GM19467 (cell line): ENCODE measurements at regions not wholly inside any gene's neighbourhood (a gene's known extent, or its start where the extent isn't known, plus 50 kb on each side); places are given as distances from the start of the nearest gene placed in this dataset.
"Not testable (repeated sequence)": the region's sequence is repeated elsewhere in the genome, so short reads cannot be mapped to it uniquely, and the experiment has no call there.

ENCODE experiments used
- ATAC-seq: cut with Tn5 transposase; IDR thresholded peaks from one replicate; pipeline ENCODE4 v1.9.1; 2021; ENCODE audit warnings: mild to moderate bottlenecking, moderate library complexity; ENCODE audit not compliant: unreplicated experiment

DNA sequence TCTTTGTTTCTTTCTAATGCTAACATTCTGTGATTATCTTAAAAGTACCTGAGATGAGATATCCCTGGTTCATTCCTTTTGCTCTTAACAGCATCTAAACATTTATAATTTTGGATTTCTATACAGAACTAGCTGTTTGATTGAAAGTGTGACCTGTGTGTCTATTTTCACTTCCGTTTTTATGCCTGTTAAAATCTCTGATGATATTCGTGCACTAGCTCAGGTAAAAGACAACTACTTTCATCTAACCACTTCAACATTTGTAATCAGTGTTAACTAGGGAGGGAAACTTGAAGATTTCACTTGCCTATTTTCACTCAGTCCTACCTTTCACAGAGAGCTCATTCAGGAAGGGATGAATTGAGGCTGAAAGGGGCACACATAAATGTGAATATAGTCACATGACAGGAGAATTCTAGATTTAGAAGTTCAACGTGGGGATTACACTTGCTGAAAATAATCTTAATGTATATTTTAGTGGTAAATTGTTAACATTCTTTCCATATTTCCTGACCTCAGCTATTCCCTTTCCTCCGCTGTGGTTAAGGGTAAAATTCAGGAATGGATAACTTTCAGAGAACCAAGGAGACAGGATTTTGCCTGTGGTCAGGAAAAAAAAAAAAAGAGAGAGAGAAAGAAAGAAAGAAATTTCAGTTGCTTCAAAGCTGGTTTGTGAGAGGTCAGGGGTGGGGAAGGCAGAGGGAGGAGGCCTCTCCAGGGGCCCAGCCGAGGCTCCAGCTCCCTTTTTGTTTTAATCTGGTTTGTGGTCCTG is 159.8 kb upstream of the TSC22D2 start:
- no peak for ATAC-seq

DNA sequence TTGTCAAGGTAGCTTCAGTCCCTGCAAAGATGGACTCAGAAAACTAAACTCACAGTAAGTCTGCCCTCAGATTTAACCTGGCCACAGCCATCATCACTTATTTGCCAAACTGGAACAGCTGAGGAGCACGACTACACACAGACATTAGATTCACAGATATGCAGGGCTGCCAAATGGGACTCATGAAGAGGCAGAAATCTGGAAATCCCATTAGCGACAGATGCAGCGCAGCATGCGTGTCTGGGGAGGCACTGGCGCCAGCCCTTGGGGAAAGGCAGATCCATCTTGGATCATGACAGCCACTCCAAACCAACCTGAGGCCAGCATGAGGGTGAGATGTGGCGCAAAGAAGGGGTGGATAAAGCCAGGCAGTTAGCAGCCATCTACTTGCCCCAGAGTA is 160.7 kb upstream of the TSC22D2 start:
- ATAC-seq: no peak

DNA sequence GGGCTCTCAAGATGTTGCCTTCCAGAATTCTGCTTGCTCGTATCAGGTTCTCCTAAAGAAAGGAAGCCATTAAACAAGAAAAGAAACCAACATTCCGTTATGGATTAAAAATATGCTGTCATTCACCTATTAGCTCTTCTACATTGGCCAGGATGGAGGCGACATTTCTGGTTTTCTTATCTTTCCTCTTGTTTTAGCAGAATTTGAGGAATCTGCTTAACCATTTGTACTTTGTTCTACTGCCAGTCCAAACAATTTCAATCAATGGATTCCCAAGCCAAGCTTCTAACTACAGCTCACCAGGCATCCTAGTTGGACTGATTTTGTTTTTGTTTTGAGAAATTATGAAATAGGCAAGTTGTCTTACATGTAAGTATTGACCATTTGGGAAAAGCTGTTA is 164.6 kb upstream of the TSC22D2 start:
- no peak for ATAC-seq

DNA sequence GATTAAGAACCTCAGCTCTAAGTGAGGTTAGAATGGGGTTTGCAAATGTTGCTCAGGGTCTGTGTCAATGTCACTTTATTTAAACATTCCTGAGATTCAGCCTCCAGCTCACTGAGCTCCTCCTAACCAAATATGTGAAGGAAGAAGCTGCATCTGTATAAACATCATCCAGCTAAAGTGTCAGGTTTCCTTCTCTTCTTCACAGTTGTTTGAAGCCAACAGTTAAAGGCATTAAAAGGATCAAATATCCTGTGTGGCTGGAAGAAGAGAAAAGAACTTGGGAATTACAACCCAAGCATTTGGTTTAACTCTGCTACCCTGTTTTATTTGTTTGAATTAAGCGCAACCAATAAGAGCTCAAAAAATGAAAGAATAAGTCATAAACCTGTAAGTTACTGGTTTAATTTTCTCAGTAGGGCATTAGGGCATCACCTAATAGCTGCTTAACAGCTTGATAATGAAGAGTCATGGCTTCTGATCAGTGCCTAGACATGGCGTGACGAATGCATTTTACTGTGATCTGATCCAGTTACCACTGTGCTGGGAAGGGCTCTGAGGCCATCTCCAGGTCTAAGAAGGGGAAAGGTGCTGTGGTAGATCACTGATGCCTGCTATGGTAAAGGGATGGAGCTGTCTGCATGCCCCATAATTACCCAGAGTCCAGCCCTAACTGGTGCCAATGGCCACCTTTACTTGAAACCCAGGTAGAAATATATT is 165.7 kb upstream of the TSC22D2 start:
- ATAC-seq: no peak

DNA sequence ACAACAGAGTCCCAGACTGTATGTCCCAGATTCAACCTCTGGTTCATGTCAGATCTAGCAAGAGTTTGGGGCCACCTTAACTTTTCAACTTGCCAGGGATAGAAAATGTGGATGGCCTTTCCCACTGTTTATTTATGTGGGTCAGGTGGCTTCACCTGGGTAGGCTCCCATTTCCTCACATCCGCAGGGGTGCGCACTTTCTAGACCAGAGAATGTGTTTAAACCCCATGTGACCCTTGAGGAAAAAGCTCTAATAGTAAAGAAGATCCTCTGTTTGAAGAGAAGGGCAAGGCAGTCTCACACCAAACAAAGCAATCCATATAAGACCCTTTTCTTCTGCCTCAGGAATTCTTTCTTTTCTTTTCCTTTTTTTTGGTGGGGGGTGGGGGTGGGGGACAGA is 167.2 kb upstream of the TSC22D2 start:
- no peak for ATAC-seq

DNA sequence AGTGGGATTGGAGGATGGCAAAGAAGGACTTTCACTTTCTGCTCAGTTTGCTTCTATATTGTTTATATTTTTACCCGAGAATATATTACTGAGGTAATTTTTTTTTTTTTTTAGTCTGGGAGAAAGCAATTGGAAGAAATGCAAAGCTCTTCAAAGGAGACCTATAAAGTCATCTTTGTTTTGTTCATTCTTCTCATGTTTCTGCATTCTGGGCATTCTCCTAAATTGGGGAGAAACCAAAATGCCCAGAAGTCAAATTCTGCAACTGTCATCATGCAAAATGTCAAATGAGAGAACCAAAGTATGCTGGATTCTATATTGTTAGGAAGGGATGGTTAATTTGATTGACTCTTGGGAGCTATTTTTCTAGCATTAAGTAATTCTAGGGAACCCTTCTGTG is 168.3 kb upstream of the TSC22D2 start:
- no peak for ATAC-seq

DNA sequence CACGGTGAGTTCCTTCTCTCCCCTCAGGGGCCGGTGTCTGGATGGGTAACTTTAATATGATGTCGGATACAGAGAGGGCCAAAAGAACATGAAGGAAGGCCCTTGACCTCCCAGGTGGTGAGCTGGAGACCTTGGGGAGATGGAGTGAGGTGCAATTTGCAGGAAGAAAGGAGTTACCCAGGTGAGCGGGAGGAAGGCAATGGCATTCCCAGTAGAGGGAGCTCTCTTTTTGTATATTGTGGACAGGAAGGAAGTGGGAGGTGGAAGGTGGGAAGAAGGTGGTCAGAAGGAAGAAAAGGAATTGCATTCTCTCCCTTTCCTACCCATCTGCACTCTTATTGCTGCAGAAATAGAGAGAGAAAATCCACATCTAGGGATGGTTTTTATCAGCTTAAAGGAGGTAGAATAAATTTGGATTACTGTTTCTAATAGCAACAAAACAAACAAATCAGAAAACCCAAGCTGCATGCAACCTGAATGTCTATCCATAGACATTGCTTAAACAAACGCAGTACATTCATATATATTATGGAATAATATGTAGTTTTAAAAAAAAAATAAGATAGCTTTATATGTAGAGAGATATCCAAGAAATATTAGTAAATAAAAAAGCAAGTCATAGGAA is 169.0 kb upstream of the TSC22D2 start:
- ATAC-seq: no peak

DNA sequence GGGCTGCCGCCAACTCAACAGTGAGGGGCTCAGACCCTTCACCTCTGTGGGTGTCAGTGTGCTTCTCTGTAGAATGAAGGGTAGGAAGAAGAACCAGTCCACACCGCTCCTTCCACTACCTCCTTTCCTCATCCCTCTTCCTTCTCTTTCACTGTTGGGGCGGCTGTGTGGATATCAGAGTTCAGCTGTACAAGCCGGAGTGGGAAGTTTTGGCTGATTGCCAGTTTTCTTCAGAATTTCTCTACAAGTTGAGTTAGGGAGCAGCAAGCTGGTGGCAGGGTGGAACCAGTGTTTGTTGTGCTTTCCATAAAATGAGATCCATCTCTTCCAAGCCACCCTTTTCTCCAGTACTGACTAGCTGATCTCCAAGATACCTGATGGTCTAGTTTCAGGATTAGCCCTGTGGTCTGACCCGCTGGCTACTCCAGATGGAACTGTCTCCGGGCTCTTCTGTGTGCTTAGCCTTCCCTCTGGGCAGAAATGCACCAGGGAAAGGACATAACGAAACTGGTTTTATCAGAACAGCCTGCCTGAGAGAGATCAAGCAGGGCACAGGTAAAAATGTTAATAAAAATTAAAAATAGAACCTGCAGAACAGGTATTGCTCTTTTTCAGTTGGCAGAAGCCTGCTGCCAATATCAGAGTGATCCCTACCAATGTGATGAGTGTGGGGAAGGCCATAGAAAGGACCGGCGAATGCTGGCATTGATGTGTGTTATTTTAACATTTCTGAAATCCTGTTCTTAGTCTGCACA is 169.9 kb upstream of the TSC22D2 start:
- no peak for ATAC-seq

DNA sequence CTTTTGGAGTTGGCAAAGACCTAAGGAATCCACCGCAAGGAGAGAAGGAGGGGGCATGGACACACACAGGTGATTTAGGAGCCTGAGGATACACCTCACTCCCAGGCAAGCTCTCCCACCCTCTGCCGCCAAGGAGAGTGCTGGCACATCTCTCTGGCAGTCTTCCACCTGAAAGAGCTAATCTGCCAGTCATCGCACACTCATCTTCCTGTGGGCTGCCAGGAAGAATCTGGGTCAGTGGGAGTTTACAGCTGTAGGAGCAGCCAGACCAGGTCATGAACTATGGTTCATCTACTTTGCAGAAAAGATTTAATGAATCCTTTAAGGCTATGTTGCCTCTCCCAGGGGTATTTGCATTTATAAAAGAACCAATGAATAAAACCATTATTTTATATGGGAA is 170.6 kb upstream of the TSC22D2 start:
- ATAC-seq: no peak

DNA sequence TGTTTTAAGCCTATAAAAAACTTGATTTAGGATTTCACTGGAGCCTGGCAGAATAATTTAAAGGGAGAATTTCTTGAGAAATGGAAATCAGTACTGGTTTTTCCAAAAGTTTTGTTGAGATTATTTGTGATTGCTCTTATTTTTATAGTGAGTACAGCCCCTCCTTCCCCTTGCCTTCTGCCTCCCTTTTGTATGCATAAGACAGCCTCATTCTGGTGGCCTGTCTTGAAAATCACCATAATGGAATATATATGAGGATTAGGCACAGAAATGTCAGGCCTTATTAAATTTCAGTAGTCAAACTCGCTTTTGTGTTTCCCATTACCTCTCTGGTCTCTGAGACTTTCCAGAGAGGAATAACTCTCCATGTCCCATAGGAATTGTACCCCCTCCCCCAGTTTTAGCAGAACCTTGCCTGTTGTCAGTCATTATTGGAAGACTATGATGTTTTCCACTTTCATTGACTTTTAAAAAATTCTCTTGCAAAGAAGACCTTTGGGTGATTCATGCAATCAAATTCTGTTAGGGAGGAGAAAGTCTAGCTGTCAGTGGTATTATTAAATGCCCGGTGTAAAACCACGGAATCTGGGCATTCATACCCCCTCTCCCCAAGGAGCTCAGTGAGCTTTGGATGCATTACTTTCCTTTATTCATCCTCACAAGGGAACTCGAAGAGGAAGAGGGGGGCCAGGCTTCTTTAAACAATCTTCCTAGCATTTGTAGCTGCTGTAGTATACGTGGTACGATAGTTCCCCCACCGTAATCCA is 171.6 kb upstream of the TSC22D2 start:
- no peak for ATAC-seq

DNA sequence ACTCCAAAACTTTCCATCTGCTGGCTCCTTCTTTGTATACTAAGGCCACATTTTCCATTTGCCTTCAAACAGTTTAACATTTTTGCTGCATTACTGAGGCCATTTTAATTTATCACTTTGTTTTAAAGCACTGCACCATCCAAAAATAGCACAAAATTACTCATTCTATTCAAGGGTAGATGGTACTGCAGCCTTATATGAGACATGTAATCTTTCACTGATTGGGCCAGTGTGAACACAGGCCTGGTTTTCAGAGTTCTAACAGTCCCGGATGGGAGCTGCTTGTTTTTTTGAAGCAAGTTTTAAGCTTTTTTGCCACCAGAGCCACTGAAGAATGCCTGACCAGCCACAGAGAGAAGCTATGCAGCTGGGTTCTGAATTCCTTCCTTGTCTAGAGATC is 172.3 kb upstream of the TSC22D2 start:
- no peak for ATAC-seq

DNA sequence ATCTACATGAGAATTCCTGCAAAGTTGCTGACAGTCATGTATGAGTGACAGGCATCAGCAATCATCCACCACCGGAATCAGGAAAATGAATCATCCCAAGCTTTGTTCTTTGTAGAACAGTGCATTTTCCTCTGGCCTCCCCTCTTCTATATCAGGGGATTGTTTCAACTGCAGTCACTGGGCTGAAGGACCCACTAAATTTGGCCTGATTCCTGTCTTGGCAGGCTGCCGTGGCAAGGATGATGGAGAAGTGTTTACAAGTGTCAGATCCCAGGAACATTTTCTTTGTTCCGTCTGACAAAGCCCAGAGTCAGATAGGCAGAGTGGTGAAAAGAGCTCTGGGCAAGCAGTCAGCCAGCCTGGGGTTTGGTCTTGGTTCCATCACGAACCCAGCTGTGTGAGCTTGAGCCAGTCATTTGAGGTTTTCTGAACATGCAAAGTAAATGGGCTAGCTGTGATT is 175.1 kb upstream of the TSC22D2 start:
- no peak for ATAC-seq

DNA sequence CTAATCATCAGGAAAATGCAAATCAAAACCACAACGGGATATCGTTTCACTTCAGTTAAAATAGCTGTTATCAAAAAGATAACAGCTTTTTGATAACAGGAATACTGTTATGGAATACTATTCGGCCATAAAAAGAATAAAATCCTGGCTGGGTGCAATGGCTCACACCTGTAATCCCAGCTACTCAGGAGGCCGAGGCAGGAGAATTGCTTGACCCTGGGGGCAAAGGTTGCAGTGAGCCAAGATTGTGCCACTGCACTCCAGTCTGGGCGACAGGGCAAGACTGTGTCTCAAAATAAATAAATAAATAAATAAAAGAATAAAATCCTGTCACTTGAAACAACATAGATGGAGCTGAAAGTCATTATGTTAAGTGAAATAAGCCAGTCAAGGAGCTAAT is 178.1 kb upstream of the TSC22D2 start:
- ATAC-seq: no peak

DNA sequence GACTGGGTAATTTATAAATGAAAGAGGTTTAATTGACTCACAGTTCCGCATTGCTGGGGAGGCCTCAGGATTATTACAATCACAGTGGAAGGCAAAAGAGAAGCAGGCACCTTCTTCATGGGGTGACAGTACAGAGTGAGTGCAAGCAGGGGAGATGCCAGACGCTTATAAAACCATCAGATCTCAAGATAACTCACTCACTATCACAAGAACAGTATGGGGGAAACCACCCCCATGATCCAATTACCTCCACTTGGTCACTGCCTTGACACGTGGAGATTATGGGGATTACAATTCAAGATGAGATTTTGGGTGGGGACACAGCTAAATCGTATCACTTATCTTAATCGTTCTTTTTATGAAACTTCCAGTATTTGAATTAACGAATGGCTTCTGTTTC is 179.5 kb upstream of the TSC22D2 start:
- ATAC-seq: not testable (repeated sequence)

DNA sequence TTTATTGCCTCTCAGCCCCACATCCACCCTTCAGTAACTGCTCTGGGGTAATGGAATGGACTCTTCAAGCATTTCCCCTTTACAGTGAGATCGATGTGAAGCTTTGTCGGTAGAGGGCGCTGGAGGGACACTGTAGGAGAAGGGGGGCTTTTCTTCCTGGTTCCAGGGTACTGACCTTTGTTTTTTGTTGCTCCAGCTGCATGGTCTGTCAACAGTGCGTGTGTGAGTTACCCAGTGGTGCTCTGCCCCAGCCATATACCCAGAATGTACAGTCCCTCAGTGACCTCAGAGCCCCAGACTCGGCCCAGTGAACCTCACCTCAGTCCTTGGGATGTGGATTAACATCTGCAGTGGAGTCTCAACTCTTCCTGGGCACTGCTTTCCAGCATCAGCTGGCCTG is 180.3 kb upstream of the TSC22D2 start:
- no peak for ATAC-seq

DNA sequence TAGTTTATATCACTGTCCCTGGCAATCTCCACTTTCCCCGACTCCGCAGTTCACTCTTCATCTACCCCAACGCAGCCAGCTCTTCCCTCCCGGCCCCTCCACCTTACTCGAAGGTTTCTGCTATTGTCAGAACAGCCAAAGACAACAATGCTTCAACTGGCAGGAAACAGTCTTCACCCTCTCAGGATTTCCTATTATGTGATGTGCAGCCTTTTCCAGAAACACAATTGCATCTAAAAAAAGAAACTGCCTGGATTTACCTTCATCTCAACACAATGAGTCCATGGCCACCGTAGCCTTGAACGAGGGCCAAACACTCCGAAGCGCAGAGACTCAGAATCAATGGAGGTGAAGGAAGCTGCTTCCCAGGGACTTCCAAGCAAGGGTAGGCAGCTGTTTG is 182.1 kb upstream of the TSC22D2 start:
- ATAC-seq: no peak

DNA sequence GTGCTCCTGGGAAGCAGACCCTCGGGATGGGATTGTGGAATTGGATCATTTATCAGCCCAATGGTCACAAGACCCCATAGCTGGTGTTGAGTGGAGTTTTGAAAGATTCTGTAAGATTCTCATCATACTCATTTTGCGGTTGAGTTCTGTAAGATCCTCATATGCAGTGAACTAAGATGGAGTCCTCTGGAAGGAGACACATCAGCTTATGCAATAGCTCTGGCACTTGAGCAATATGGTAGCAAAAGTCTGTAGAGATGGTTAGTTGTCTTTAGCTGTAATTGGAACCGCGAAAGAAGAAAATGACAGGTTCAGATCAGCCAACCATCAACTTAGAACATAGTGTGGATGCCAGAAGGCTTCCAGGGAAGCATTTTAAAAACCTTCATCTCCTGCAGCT is 184.5 kb upstream of the TSC22D2 start:
- no peak for ATAC-seq

DNA sequence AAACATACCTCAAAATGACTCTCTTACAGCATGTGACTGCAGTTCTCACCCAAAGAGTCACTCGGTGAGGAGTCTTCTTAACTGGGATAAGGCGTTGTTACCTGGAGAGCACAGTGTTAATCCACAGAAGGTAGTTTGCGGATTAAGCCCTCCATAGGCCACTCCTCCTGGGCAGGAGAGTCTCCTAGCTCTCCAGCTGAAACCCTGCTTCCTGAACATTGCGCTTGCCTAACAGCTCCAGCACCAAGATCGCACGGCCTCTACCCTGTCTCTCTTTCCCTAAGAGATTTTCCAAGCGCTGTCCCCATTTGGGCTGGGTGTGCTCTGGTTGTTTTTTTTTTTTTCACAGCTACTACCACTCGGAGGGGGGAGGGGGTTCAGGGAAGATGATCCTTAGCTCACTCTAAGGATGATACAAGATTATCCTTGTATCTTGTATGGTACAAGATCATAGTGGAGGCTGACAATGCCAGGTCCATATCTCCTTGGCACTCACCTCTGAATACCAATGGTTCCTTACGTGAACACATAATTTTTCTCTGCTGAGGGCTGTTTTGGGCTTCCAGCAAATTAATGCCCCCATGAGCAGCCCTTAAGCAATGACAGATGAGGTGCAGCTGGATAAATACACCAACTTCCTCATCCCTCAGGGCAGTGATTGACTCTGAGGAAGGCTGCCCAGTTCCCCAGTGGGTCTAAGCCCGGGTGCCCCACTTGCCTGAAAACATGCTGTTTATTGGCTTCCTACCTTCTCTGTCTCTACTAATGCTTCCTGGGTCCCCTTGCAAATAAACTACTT is 185.2 kb upstream of the TSC22D2 start:
- no peak for ATAC-seq

DNA sequence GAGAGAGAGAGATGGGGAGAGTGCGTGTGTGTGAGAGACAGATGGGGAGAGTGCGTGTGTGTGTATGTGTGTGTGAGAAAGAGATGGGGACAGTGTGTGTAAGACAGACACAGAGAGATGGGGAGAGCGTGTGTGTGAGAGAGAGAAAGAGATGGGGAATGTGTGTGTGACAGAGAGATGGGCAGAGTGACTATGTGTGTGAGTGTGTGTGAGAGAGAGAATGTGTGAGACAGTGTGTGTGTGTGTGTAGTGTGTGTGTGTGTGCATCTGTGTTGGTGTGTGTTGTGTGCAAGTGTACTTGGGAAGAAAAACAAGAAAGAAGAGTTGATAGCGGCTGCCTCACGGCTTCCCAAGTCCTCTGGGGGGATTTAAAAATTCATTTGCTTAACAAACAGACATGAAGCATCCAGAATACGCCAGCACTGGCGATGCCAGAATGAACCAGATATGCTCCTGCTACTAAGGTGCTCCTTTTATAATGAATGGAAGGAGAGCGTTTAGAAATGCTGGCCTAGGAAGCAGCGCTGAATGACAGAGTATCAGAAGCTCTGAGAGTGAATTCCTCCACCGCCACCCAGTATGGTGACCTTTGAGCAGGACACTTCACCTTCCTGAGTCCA is 186.1 kb upstream of the TSC22D2 start:
- no peak for ATAC-seq
